OCI-LY3 (cell line): ENCODE measurements at regions not wholly inside any gene's neighbourhood (a gene's known extent, or its start where the extent isn't known, plus 50 kb on each side); places are given as distances from the start of the nearest gene placed in this dataset.

ENCODE experiments used
- H2AFZ ChIP-seq: fragments of 200-600, 300-600 bp; shearing (Covaris generic); 2 replicates; pipeline ENCODE4 v1.6.0; 2014; ENCODE audit warnings: antibody characterized with exemption, low read depth, low read length
- H3K27ac ChIP-seq: fragments of 200-600, 300-600 bp; sonication (generic); 2 replicates; pipeline ENCODE4 v1.5.1; 2014; ENCODE audit warnings: mild to moderate bottlenecking, low read length, moderate library complexity, mixed read lengths
- H3K27me3 ChIP-seq: fragments of 200-600, 300-600 bp; sonication (generic); 2 replicates; pipeline ENCODE4 v1.6.1; 2014; ENCODE audit warnings: low read depth, low read length, mixed read lengths
- H3K36me3 ChIP-seq: fragments of 200-600, 300-600 bp; sonication (generic); replicated peaks from 2 replicates; pipeline ENCODE3; 2014; ENCODE audit warnings: low read depth, low read length, mixed read lengths
- H3K4me1 ChIP-seq: fragments of 300-600, 200-600 bp; sonication (generic); 2 replicates; pipeline ENCODE4 v1.6.1; 2014; ENCODE audit warnings: low read length, mixed read lengths
- H3K4me2 ChIP-seq: fragments of 200-600, 300-600 bp; sonication (generic); 2 replicates; pipeline ENCODE4 v1.6.1; 2014; ENCODE audit warnings: low read length, mixed read lengths
- H3K4me3 ChIP-seq: fragments of 300-600, 200-600 bp; sonication (generic); 2 replicates; pipeline ENCODE4 v1.5.1; 2014; ENCODE audit warnings: antibody characterized with exemption, mild to moderate bottlenecking, low read length, moderate library complexity
- H3K79me2 ChIP-seq: fragments of 300-600, 200-600 bp; shearing (Covaris generic); 2 replicates; pipeline ENCODE4 v1.6.1; 2014; ENCODE audit warnings: mild to moderate bottlenecking, low read length, mixed read lengths
- H3K9ac ChIP-seq: fragments of 300-600, 200-600 bp; shearing (Covaris generic); 2 replicates; pipeline ENCODE4 v1.6.0; 2014; ENCODE audit warnings: mild to moderate bottlenecking, low read length, moderate library complexity
- H3K9me3 ChIP-seq: fragments of 200-600, 300-600 bp; shearing (Covaris generic); 2 replicates; pipeline ENCODE4 v1.6.1; 2014; ENCODE audit warnings: low read length, mixed read lengths; ENCODE audit not compliant: insufficient read depth
- H4K20me1 ChIP-seq: fragments of 200-600, 300-600 bp; sonication (generic); 2 replicates; pipeline ENCODE4 v1.6.1; 2016; ENCODE audit warnings: low read length, mixed read lengths; ENCODE audit not compliant: insufficient read depth
- CTCF ChIP-seq: fragments of 200-600, 300-600 bp; sonication (generic); IDR thresholded peaks from 2 replicates; pipeline ENCODE4 v1.5.1; 2014; ENCODE audit warnings: antibody characterized with exemption, low read length, low read depth
- EZH2phosphoT487 ChIP-seq: fragments of 200-600 bp; shearing (Covaris generic); IDR thresholded peaks from 2 replicates; pipeline ENCODE4 v1.6.1; 2018; ENCODE audit warnings: antibody characterized with exemption, mixed run types, low read depth

GRCh38 chr6:98769546-98769945 is 64.8 kb upstream of the POU3F2 start:
- Histone ChIP-seq H3K4me2 (no peak overlapping the region), H3K4me3 (no peak overlapping the region), H3K27me3 (no peaks in the 10 kb centered on the region), H4K20me1 (no peaks in the 10 kb centered on the region), H3K36me3 (no peaks in the 10 kb centered on the region), H3K9ac (no peak overlapping the region), H3K4me1 (no peaks in the 10 kb centered on the region), H3K79me2 (no peaks in the 10 kb centered on the region), H3K9me3 (no peaks in the 10 kb centered on the region), H3K27ac (no peak overlapping the region), H2AFZ (no peak overlapping the region)
- TF ChIP-seq CTCF (peak; percentile 42), EZH2phosphoT487 (no peak)

GRCh38 chr6:98775205-98775604 is 59.2 kb upstream of the POU3F2 start:
- H3K27ac ChIP-seq: no peak overlapping the region
- H3K36me3 ChIP-seq: no peaks in the 10 kb centered on the region
- H2AFZ ChIP-seq: no peak overlapping the region
- no peak overlapping the region for H3K4me3 ChIP-seq
- no peaks in the 10 kb centered on the region for H3K79me2 ChIP-seq
- H4K20me1 ChIP-seq: no peaks in the 10 kb centered on the region
- peaks cover 14% of the 10 kb centered on the region for H3K4me1 ChIP-seq
- H3K9ac ChIP-seq: no peak overlapping the region
- no peaks in the 10 kb centered on the region for H3K9me3 ChIP-seq
- no peak for TF ChIP-seq EZH2phosphoT487
- no peak for TF ChIP-seq CTCF
- no peak overlapping the region for H3K4me2 ChIP-seq
- no peaks in the 10 kb centered on the region for H3K27me3 ChIP-seq

GRCh38 chr6:98777762-98778161 is 56.6 kb upstream of the POU3F2 start:
- no peaks in the 10 kb centered on the region for H3K27me3 ChIP-seq
- H3K4me2 ChIP-seq: no peak overlapping the region
- no peaks in the 10 kb centered on the region for H3K79me2 ChIP-seq
- peaks cover 14% of the 10 kb centered on the region for H3K4me1 ChIP-seq
- H3K36me3 ChIP-seq: no peaks in the 10 kb centered on the region
- H3K4me3 ChIP-seq: no peak overlapping the region
- H2AFZ ChIP-seq: no peak overlapping the region
- no peaks in the 10 kb centered on the region for H3K9me3 ChIP-seq
- no peak overlapping the region for H3K9ac ChIP-seq
- H3K27ac ChIP-seq: no peak overlapping the region
- H4K20me1 ChIP-seq: no peaks in the 10 kb centered on the region
- TF ChIP-seq CTCF: no peak
- no peak for TF ChIP-seq EZH2phosphoT487

- H4K20me1 ChIP-seq: no peaks in the 10 kb centered on the region
- H3K9me3 ChIP-seq: no peaks in the 10 kb centered on the region
- no peak overlapping the region for H3K27ac ChIP-seq
- no peak overlapping the region for H2AFZ ChIP-seq
- no peak overlapping the region for H3K9ac ChIP-seq
- no peak overlapping the region for H3K4me2 ChIP-seq
- TF ChIP-seq CTCF (no peak), EZH2phosphoT487 (no peak)
- H3K79me2 ChIP-seq: no peaks in the 10 kb centered on the region
- H3K4me3 ChIP-seq: no peak overlapping the region
- peaks cover 14% of the 10 kb centered on the region for H3K4me1 ChIP-seq
- no peaks in the 10 kb centered on the region for H3K27me3 ChIP-seq
- H3K36me3 ChIP-seq: no peaks in the 10 kb centered on the region
These were observed 54.8 kb upstream of the POU3F2 start for GRCh38 chr6:98779618-98780017.
